ENCODE measurements at regions not wholly inside any gene's neighbourhood (a gene's known extent, or its start where the extent isn't known, plus 50 kb on each side); places are given as distances from the start of the nearest gene placed in this dataset.
"Not testable (repeated sequence)": the region's sequence is repeated elsewhere in the genome, so short reads cannot be mapped to it uniquely, and the experiment has no call there.

DNA sequence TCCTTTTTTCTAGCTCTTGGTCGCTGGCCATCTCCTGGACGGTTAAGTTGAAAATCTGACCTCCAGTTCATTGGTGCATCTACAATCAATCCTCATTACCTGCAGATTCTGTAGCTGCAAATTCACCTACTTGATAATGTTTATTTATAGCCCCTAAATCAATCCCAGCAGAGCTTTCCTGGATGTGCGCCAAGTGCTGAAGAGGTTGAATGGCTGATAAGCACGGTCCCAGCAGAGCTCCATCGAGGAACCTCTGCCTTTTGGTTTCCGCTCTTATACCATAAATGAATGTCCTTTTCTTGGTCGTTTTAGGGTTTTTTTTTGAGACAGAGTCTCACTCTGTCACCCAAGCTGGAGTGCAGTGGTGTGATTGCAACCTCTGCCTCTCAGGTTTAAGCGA lies 99.8 kb upstream of the ALDH3B2 start:
- TF ChIP-seq, protein P1, sequence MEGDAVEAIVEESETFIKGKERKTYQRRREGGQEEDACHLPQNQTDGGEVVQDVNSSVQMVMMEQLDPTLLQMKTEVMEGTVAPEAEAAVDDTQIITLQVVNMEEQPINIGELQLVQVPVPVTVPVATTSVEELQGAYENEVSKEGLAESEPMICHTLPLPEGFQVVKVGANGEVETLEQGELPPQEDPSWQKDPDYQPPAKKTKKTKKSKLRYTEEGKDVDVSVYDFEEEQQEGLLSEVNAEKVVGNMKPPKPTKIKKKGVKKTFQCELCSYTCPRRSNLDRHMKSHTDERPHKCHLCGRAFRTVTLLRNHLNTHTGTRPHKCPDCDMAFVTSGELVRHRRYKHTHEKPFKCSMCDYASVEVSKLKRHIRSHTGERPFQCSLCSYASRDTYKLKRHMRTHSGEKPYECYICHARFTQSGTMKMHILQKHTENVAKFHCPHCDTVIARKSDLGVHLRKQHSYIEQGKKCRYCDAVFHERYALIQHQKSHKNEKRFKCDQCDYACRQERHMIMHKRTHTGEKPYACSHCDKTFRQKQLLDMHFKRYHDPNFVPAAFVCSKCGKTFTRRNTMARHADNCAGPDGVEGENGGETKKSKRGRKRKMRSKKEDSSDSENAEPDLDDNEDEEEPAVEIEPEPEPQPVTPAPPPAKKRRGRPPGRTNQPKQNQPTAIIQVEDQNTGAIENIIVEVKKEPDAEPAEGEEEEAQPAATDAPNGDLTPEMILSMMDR (IDR thresholded peaks at IDR 0.05; ENCODE audit: control extremely low read depth in 1 of 3, insufficient read depth in 1 of 3, low read depth in 1 of 3, low read length in 3 of 3): not testable (repeated sequence)
- TF ChIP-seq EZH2 (IDR thresholded peaks at IDR 0.05; ENCODE audit: low read depth, low read length, severe bottlenecking); RAD21 (IDR thresholded peaks at IDR 0.05 in 1 of 2, conservative IDR thresholded peaks at IDR 0.05 in 1 of 2; ENCODE audit: low read depth in 2 of 2, low read length in 2 of 2): not testable (repeated sequence)

Data from H1 (cell line).